DOHH2 (cell line): ENCODE measurements at regions not wholly inside any gene's neighbourhood (a gene's known extent, or its start where the extent isn't known, plus 50 kb on each side); places are given as distances from the start of the nearest gene placed in this dataset.

Experiments
- H3F3A ChIP-seq: fragments of 200-600 bp; sonication (generic), shearing (Covaris generic); 2 replicates; pipeline ENCODE4 v1.6.0; 2016; ENCODE audit warnings: antibody characterized with exemption, mild to moderate bottlenecking; ENCODE audit not compliant: control insufficient read depth, insufficient read depth
- H3K27ac ChIP-seq: fragments of 200-600 bp; sonication (generic); 2 replicates; pipeline ENCODE4 v1.5.1; 2014; ENCODE audit warnings: low read depth, mild to moderate bottlenecking, low read length, moderate library complexity
- H3K27me3 ChIP-seq: fragments of 200-600 bp; sonication (generic); 2 replicates; pipeline ENCODE4 v1.6.1; 2014; ENCODE audit warnings: mild to moderate bottlenecking, low read length, mixed read lengths; ENCODE audit not compliant: control insufficient read depth
- H3K36me3 ChIP-seq: fragments of 200-600 bp; sonication (generic); 2 replicates; pipeline ENCODE4 v1.6.1; 2014; ENCODE audit warnings: mild to moderate bottlenecking, low read length, moderate library complexity, mixed read lengths; ENCODE audit not compliant: control insufficient read depth
- H3K4me1 ChIP-seq: fragments of 200-600 bp; sonication (generic); 2 replicates; pipeline ENCODE4 v1.6.1; 2014; ENCODE audit warnings: mild to moderate bottlenecking, low read length, mixed read lengths; ENCODE audit not compliant: control insufficient read depth
- H3K4me2 ChIP-seq: fragments of 200-600 bp; sonication (generic); 2 replicates; pipeline ENCODE4 v1.6.0; 2014; ENCODE audit warnings: mild to moderate bottlenecking, low read length, moderate library complexity
- H3K4me3 ChIP-seq: fragments of 200-600 bp; sonication (generic); 2 replicates; pipeline ENCODE4 v1.5.1; 2014; ENCODE audit warnings: mild to moderate bottlenecking, low read length, mixed read lengths
- H3K79me2 ChIP-seq: fragments of 200-600 bp; sonication (generic); 2 replicates; pipeline ENCODE4 v1.6.1; 2014; ENCODE audit warnings: mild to moderate bottlenecking, low read length, mixed read lengths; ENCODE audit not compliant: control insufficient read depth
- H3K9me2 ChIP-seq: fragments of 200-600 bp; sonication (generic); replicated peaks from 2 replicates; pipeline ENCODE4 v1.6.1; 2014; ENCODE audit warnings: mild to moderate bottlenecking, low read length, mixed read lengths; ENCODE audit not compliant: control insufficient read depth
- H3K9me3 ChIP-seq: fragments of 200-600 bp; sonication (generic); 2 replicates; pipeline ENCODE4 v1.6.1; 2014; ENCODE audit warnings: antibody characterized with exemption, low read length, mixed read lengths; ENCODE audit not compliant: control insufficient read depth, insufficient read depth
- H4K20me1 ChIP-seq: fragments of 200-600 bp; sonication (generic); 2 replicates; pipeline ENCODE4 v1.6.0; 2014; ENCODE audit warnings: low read depth, mild to moderate bottlenecking, antibody characterized with exemption, low read length, moderate library complexity; ENCODE audit not compliant: control insufficient read depth, insufficient read depth
- EZH2phosphoT487 ChIP-seq: fragments of 200-600 bp; sonication (generic); IDR thresholded peaks from 2 replicates; pipeline ENCODE4 v1.6.1; 2017; ENCODE audit warnings: borderline replicate concordance, mild to moderate bottlenecking, antibody characterized with exemption, low read length, moderate library complexity, mixed read lengths
- TF ChIP-seq, protein P1 (sequence below): fragments of 200-600 bp; sonication (generic); IDR thresholded peaks from one replicate; pipeline ENCODE4 v1.5.1; 2014; ENCODE audit warnings: antibody characterized with exemption, mild to moderate bottlenecking, low read depth, low read length; ENCODE audit not compliant: poor library complexity, severe bottlenecking

GRCh38 chr10:2529945-2530344 lies 537.4 kb upstream of the PFKP start:
- H3K4me2 ChIP-seq = no peak overlapping the region
- no peaks in the 10 kb centered on the region for H3K79me2 ChIP-seq
- no peaks in the 10 kb centered on the region for H3F3A ChIP-seq
- H3K9me3 ChIP-seq = peaks cover 13% of the 10 kb centered on the region; the same call in 1 of the 2 replicates
- TF ChIP-seq EZH2phosphoT487 = no peak
- TF ChIP-seq, protein P1, sequence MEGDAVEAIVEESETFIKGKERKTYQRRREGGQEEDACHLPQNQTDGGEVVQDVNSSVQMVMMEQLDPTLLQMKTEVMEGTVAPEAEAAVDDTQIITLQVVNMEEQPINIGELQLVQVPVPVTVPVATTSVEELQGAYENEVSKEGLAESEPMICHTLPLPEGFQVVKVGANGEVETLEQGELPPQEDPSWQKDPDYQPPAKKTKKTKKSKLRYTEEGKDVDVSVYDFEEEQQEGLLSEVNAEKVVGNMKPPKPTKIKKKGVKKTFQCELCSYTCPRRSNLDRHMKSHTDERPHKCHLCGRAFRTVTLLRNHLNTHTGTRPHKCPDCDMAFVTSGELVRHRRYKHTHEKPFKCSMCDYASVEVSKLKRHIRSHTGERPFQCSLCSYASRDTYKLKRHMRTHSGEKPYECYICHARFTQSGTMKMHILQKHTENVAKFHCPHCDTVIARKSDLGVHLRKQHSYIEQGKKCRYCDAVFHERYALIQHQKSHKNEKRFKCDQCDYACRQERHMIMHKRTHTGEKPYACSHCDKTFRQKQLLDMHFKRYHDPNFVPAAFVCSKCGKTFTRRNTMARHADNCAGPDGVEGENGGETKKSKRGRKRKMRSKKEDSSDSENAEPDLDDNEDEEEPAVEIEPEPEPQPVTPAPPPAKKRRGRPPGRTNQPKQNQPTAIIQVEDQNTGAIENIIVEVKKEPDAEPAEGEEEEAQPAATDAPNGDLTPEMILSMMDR = no peak
- H3K27ac ChIP-seq = no peak overlapping the region
- H3K27me3 ChIP-seq = no peaks in the 10 kb centered on the region
- H3K4me1 ChIP-seq = no peaks in the 10 kb centered on the region
- no peaks in the 10 kb centered on the region for H3K36me3 ChIP-seq
- no peaks in the 10 kb centered on the region for H3K9me2 ChIP-seq
- no peak overlapping the region for H3K4me3 ChIP-seq
- H4K20me1 ChIP-seq = no peaks in the 10 kb centered on the region

DNA sequence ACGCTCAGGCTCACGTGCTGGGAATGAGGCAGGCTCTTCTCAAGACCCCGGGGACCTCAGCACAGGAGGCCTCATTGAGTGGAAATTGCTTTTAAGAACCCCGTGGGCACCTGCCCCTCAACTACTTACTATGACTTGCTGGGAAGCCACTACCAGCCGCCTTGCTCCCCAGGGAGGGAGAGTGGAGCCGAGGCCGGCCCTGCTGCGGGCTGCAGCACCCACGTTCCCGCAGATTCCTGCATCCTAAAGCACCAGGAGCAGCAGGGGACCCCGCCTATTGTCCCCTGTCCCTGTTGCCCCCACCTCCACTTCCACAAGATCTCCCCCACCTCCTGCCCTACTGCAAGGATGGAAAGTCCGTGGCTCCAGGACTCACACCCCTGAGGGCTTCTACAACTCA lies 541.6 kb upstream of the PFKP start:
- H3K4me2 ChIP-seq = no peak overlapping the region
- no peaks in the 10 kb centered on the region for H4K20me1 ChIP-seq
- H3K4me3 ChIP-seq = no peak overlapping the region
- no peaks in the 10 kb centered on the region for H3K9me2 ChIP-seq
- no peak overlapping the region for H3K27ac ChIP-seq
- H3K79me2 ChIP-seq = no peaks in the 10 kb centered on the region
- H3K27me3 ChIP-seq = no peaks in the 10 kb centered on the region
- no peaks in the 10 kb centered on the region for H3F3A ChIP-seq
- peaks cover 13% of the 10 kb centered on the region; the same call in 1 of the 2 replicates for H3K9me3 ChIP-seq
- no peak for TF ChIP-seq EZH2phosphoT487
- TF ChIP-seq, protein P1 = no peak
- no peaks in the 10 kb centered on the region for H3K36me3 ChIP-seq
- H3K4me1 ChIP-seq = no peaks in the 10 kb centered on the region

GRCh38 chr10:2519139-2519538 lies 548.2 kb upstream of the PFKP start:
- no peak overlapping the region for H3K4me3 ChIP-seq
- H3F3A ChIP-seq = no peaks in the 10 kb centered on the region
- no peak overlapping the region for H3K27ac ChIP-seq
- no peaks in the 10 kb centered on the region for H3K4me1 ChIP-seq
- no peaks in the 10 kb centered on the region for H3K9me2 ChIP-seq
- H3K36me3 ChIP-seq = no peaks in the 10 kb centered on the region
- TF ChIP-seq, protein P1 = no peak
- TF ChIP-seq EZH2phosphoT487 = no peak
- no peak overlapping the region for H3K4me2 ChIP-seq
- no peaks in the 10 kb centered on the region for H3K27me3 ChIP-seq
- H3K9me3 ChIP-seq = no peaks in the 10 kb centered on the region
- no peaks in the 10 kb centered on the region for H3K79me2 ChIP-seq
- H4K20me1 ChIP-seq = no peaks in the 10 kb centered on the region
